ENCODE measurements at regions not wholly inside any gene's neighbourhood (a gene's known extent, or its start where the extent isn't known, plus 50 kb on each side); places are given as distances from the start of the nearest gene placed in this dataset.

- Mint-ChIP-seq H3K27ac (no peak overlapping the region), H3K4me1 (no peaks in the 10 kb centered on the region), H3K36me3 (ENCODE audit: low read depth) (no peaks in the 10 kb centered on the region), H3K4me3 (no peak overlapping the region), H3K9me3 (peaks cover 4% of the 10 kb centered on the region), H3K27me3 (no peaks in the 10 kb centered on the region)
- DNase-seq (no peak), ATAC-seq (no peak)
Measured at GRCh38 chr15:35886765-35887164, 340.8 kb upstream of the DPH6 start.

GRCh38 chr15:35888815-35889214, 342.9 kb upstream of the DPH6 start:
- Mint-ChIP-seq H3K27me3 (no peaks in the 10 kb centered on the region), H3K36me3 (ENCODE audit: low read depth) (no peaks in the 10 kb centered on the region), H3K9me3 (peaks cover 4% of the 10 kb centered on the region), H3K4me1 (no peaks in the 10 kb centered on the region), H3K27ac (no peak overlapping the region), H3K4me3 (no peak overlapping the region)
- DNase-seq (no peak), ATAC-seq (no peak)

- Mint-ChIP-seq H3K4me3 (no peak overlapping the region), H3K36me3 (ENCODE audit: low read depth) (no peaks in the 10 kb centered on the region), H3K27ac (no peak overlapping the region), H3K4me1 (no peaks in the 10 kb centered on the region), H3K9me3 (no peaks in the 10 kb centered on the region), H3K27me3 (no peaks in the 10 kb centered on the region)
- DNase-seq (no peak), ATAC-seq (no peak)
Measured at GRCh38 chr15:35907511-35907910, 361.5 kb upstream of the DPH6 start.

GRCh38 chr15:35909414-35909813, 363.4 kb upstream of the DPH6 start:
- Mint-ChIP-seq H3K4me3 (no peak overlapping the region), H3K27me3 (no peaks in the 10 kb centered on the region), H3K9me3 (no peaks in the 10 kb centered on the region), H3K4me1 (no peaks in the 10 kb centered on the region), H3K27ac (no peak overlapping the region), H3K36me3 (ENCODE audit: low read depth) (no peaks in the 10 kb centered on the region)
- DNase-seq = no peak
- no peak for ATAC-seq

- no peak overlapping the region for H3K27ac Mint-ChIP-seq
- H3K27me3 Mint-ChIP-seq = no peaks in the 10 kb centered on the region
- no peak overlapping the region for H3K4me3 Mint-ChIP-seq
- no peak for DNase-seq
- H3K36me3 Mint-ChIP-seq (ENCODE audit: low read depth) = no peaks in the 10 kb centered on the region
- H3K9me3 Mint-ChIP-seq = no peaks in the 10 kb centered on the region
- H3K4me1 Mint-ChIP-seq = no peaks in the 10 kb centered on the region
- no peak for ATAC-seq
Measured at GRCh38 chr15:35910227-35910626, 364.3 kb upstream of the DPH6 start.

- no peak for DNase-seq
- Mint-ChIP-seq H3K27me3 (no peaks in the 10 kb centered on the region), H3K9me3 (peaks cover 6% of the 10 kb centered on the region), H3K4me1 (no peaks in the 10 kb centered on the region), H3K27ac (no peak overlapping the region), H3K36me3 (ENCODE audit: low read depth) (no peaks in the 10 kb centered on the region), H3K4me3 (no peak overlapping the region)
- ATAC-seq = no peak
Measured at GRCh38 chr15:35911052-35911777, 365.2 kb upstream of the DPH6 start.

- no peaks in the 10 kb centered on the region for H3K27me3 Mint-ChIP-seq
- no peaks in the 10 kb centered on the region for H3K4me1 Mint-ChIP-seq
- no peak for ATAC-seq
- H3K36me3 Mint-ChIP-seq (ENCODE audit: low read depth) = no peaks in the 10 kb centered on the region
- no peak for DNase-seq
- no peak overlapping the region for H3K4me3 Mint-ChIP-seq
- no peak overlapping the region for H3K27ac Mint-ChIP-seq
- H3K9me3 Mint-ChIP-seq = peaks cover 6% of the 10 kb centered on the region
Measured at GRCh38 chr15:35912196-35912595, 366.2 kb upstream of the DPH6 start.

- no peak for ATAC-seq
- H3K9me3 Mint-ChIP-seq = peaks cover 6% of the 10 kb centered on the region
- no peaks in the 10 kb centered on the region for H3K4me1 Mint-ChIP-seq
- no peak overlapping the region for H3K4me3 Mint-ChIP-seq
- no peak for DNase-seq
- H3K27ac Mint-ChIP-seq = no peak overlapping the region
- peaks cover 4% of the 10 kb centered on the region for H3K27me3 Mint-ChIP-seq
- no peaks in the 10 kb centered on the region for H3K36me3 Mint-ChIP-seq (ENCODE audit: low read depth)
Measured at GRCh38 chr15:35914573-35914972, 368.6 kb upstream of the DPH6 start.

- DNase-seq (no peak), ATAC-seq (no peak)
- Mint-ChIP-seq H3K27me3 (peaks cover 4% of the 10 kb centered on the region), H3K27ac (no peak overlapping the region), H3K4me1 (no peaks in the 10 kb centered on the region), H3K9me3 (no peaks in the 10 kb centered on the region), H3K4me3 (no peak overlapping the region), H3K36me3 (ENCODE audit: low read depth) (no peaks in the 10 kb centered on the region)
Measured at GRCh38 chr15:35921046-35921445, 375.1 kb upstream of the DPH6 start.

- no peak for DNase-seq
- H3K36me3 Mint-ChIP-seq (ENCODE audit: low read depth) = no peaks in the 10 kb centered on the region
- no peaks in the 10 kb centered on the region for H3K9me3 Mint-ChIP-seq
- no peak overlapping the region for H3K27ac Mint-ChIP-seq
- no peaks in the 10 kb centered on the region for H3K27me3 Mint-ChIP-seq
- H3K4me3 Mint-ChIP-seq = no peak overlapping the region
- H3K4me1 Mint-ChIP-seq = no peaks in the 10 kb centered on the region
- no peak for ATAC-seq
Measured at GRCh38 chr15:35925275-35926006, 379.5 kb upstream of the DPH6 start.

- H3K4me1 Mint-ChIP-seq = no peaks in the 10 kb centered on the region
- no peaks in the 10 kb centered on the region for H3K36me3 Mint-ChIP-seq (ENCODE audit: low read depth)
- H3K27ac Mint-ChIP-seq = no peak overlapping the region
- no peaks in the 10 kb centered on the region for H3K27me3 Mint-ChIP-seq
- DNase-seq (no peak), ATAC-seq (no peak)
- H3K9me3 Mint-ChIP-seq = no peaks in the 10 kb centered on the region
- no peak overlapping the region for H3K4me3 Mint-ChIP-seq
Measured at GRCh38 chr15:35926007-35926380, 380.0 kb upstream of the DPH6 start.

GRCh38 chr15:35928847-35929246, 382.9 kb upstream of the DPH6 start:
- no peak for ATAC-seq
- no peak overlapping the region for H3K27ac Mint-ChIP-seq
- no peak overlapping the region for H3K4me3 Mint-ChIP-seq
- no peaks in the 10 kb centered on the region for H3K27me3 Mint-ChIP-seq
- H3K9me3 Mint-ChIP-seq = no peaks in the 10 kb centered on the region
- H3K4me1 Mint-ChIP-seq = no peaks in the 10 kb centered on the region
- DNase-seq = no peak
- no peaks in the 10 kb centered on the region for H3K36me3 Mint-ChIP-seq (ENCODE audit: low read depth)

GRCh38 chr15:35929740-35930444, 383.9 kb upstream of the DPH6 start:
- H3K9me3 Mint-ChIP-seq = no peaks in the 10 kb centered on the region
- no peaks in the 10 kb centered on the region for H3K36me3 Mint-ChIP-seq (ENCODE audit: low read depth)
- DNase-seq = no peak
- ATAC-seq = no peak
- H3K4me1 Mint-ChIP-seq = no peaks in the 10 kb centered on the region
- H3K27ac Mint-ChIP-seq = no peak overlapping the region
- H3K4me3 Mint-ChIP-seq = no peak overlapping the region
- no peaks in the 10 kb centered on the region for H3K27me3 Mint-ChIP-seq

GRCh38 chr15:35931799-35932341, 385.9 kb upstream of the DPH6 start:
- no peak for DNase-seq
- ATAC-seq = no peak
- no peaks in the 10 kb centered on the region for H3K27me3 Mint-ChIP-seq
- H3K9me3 Mint-ChIP-seq = no peaks in the 10 kb centered on the region
- H3K27ac Mint-ChIP-seq = no peak overlapping the region
- no peaks in the 10 kb centered on the region for H3K4me1 Mint-ChIP-seq
- H3K36me3 Mint-ChIP-seq (ENCODE audit: low read depth) = no peaks in the 10 kb centered on the region
- no peak overlapping the region for H3K4me3 Mint-ChIP-seq

GRCh38 chr15:35932531-35932930, 386.6 kb upstream of the DPH6 start:
- H3K36me3 Mint-ChIP-seq (ENCODE audit: low read depth) = no peaks in the 10 kb centered on the region
- ATAC-seq = no peak
- no peak overlapping the region for H3K27ac Mint-ChIP-seq
- H3K27me3 Mint-ChIP-seq = no peaks in the 10 kb centered on the region
- no peaks in the 10 kb centered on the region for H3K4me1 Mint-ChIP-seq
- no peak overlapping the region for H3K4me3 Mint-ChIP-seq
- DNase-seq = no peak
- H3K9me3 Mint-ChIP-seq = no peaks in the 10 kb centered on the region

Measured in activated naive CD8-positive, alpha-beta T cell treated with anti-CD3 and anti-CD28 coated beads, Interleukin-2, amount 50 U/mL, for 24 hours (primary cell).